ENCODE measurements at regions not wholly inside any gene's neighbourhood (a gene's known extent, or its start where the extent isn't known, plus 50 kb on each side); places are given as distances from the start of the nearest gene placed in this dataset.
A peak's percentile ranks its signal among the peaks of the same experiment; 100 is the strongest.

DNA sequence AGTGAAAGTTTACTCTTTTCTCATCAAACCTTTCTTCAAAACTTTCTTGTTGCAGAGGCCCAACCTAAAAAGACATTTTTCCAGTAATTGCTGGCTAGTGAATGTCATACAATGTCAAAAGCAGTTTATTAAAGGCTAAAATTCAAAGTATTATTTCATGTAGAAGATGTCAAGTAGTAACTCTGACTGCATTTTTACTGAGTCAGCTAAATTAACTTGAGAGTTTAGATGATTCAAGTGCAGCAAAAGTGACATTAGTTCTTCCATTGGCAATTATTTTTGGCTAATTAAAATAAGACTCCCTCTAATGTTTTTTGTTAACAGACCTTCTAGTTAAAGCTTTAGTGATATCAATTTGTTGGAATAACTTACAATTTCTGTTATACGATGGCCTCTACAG, 1438.5 kb downstream of the GRIK2 start:
- intact Hi-C loops (cut with DNase I; ENCODE audit: low total_unique reads), result no loop called here
- TF ChIP-seq POLR2AphosphoS5 (IDR thresholded peaks at IDR 0.05) (no peak), POLR2A (IDR thresholded peaks at IDR 0.05) (no peak), EP300 (IDR thresholded peaks at IDR 0.05) (no peak)
- TF ChIP-seq, protein P1, sequence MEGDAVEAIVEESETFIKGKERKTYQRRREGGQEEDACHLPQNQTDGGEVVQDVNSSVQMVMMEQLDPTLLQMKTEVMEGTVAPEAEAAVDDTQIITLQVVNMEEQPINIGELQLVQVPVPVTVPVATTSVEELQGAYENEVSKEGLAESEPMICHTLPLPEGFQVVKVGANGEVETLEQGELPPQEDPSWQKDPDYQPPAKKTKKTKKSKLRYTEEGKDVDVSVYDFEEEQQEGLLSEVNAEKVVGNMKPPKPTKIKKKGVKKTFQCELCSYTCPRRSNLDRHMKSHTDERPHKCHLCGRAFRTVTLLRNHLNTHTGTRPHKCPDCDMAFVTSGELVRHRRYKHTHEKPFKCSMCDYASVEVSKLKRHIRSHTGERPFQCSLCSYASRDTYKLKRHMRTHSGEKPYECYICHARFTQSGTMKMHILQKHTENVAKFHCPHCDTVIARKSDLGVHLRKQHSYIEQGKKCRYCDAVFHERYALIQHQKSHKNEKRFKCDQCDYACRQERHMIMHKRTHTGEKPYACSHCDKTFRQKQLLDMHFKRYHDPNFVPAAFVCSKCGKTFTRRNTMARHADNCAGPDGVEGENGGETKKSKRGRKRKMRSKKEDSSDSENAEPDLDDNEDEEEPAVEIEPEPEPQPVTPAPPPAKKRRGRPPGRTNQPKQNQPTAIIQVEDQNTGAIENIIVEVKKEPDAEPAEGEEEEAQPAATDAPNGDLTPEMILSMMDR (IDR thresholded peaks at IDR 0.05), result no peak

DNA sequence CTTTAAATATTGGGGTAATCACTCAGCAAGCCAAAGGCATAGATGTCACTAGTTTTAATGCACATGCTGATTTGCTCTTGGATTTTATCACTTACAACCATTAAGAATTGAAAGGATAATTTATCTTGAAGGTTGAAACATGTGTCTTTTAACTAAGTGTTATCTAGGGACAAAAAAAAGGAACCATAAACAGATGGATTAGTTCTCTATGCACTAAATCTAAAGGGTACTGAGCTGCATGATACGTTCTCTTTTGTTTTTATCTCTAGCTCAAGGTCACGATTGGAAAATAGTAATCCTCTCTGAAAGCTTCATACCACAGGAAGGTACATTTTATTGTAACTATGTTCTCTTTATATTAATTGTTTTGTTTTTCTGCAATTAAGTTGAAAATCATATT, 1426.6 kb downstream of the GRIK2 start:
- Histone ChIP-seq H3K27me3 (no peaks in the 10 kb centered on the region), H3K27ac (no peak overlapping the region), H3K9me3 (no peaks in the 10 kb centered on the region), H3K4me1 (no peaks in the 10 kb centered on the region), H3K4me3 (no peak overlapping the region), H3K36me3 (no peaks in the 10 kb centered on the region)
- DNase-seq, result no peak
- 42 to 60% (median 53%) methylated on average over 2 of the region's 2 CpGs for WGBS, 5 donors
- TF ChIP-seq, protein P1 (IDR thresholded peaks at IDR 0.05), result no peak
- TF ChIP-seq EP300 (IDR thresholded peaks at IDR 0.05) (no peak), POLR2AphosphoS5 (IDR thresholded peaks at IDR 0.05) (no peak)
- intact Hi-C loops (cut with DNase I; ENCODE audit: low total_unique reads), result no loop called here

More for the DNA sequence above, 1438.5 kb downstream of the GRIK2 start:
- H3K27ac ChIP-seq, result no peak overlapping the region
- no peaks in the 10 kb centered on the region for H3K4me1 ChIP-seq
- peaks cover 0 to 12% (median 0%) of the 10 kb centered on the region in 4 donors for H3K9me3 ChIP-seq
- H3K36me3 ChIP-seq, result no peaks in the 10 kb centered on the region
- H3K4me3 ChIP-seq, result no peak overlapping the region
- no peak for DNase-seq
- WGBS, 5 donors, result 83 to 96% (median 95%) methylated on average over 1 of the region's 1 CpG
- no peaks in the 10 kb centered on the region for H3K27me3 ChIP-seq

DNA sequence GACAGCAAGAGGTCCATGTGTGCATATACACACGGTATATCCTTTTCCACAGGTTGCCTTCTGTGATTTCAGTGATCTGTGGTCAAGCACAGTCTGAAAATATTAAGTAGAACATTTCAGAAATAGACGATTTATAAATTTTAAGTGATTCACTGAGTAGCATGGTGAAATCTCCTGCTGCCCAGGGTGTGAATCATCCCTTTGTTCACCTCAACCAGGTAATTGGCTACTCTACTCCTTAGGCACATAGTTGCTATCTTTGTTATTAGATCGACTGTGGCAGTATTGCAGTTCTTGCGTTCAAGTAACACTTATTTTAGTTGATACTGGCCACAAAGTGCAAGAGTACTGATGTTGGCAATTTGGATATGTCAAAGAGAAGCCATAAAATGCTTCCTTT, 1421.7 kb downstream of the GRIK2 start:
- Histone ChIP-seq H3K4me3 (no peak overlapping the region), H3K27ac (no peak overlapping the region), H3K4me1 (no peaks in the 10 kb centered on the region), H3K9me3 (no peaks in the 10 kb centered on the region), H3K36me3 (no peaks in the 10 kb centered on the region), H3K27me3 (no peaks in the 10 kb centered on the region)
- no peak for DNase-seq
- intact Hi-C loops (cut with DNase I; ENCODE audit: low total_unique reads), result no loop called here
- TF ChIP-seq POLR2AphosphoS5 (IDR thresholded peaks at IDR 0.05) (no peak), EP300 (IDR thresholded peaks at IDR 0.05) (no peak), POLR2A (IDR thresholded peaks at IDR 0.05) (no peak)
- TF ChIP-seq, protein P1 (IDR thresholded peaks at IDR 0.05), result no peak
- 59 to 88% (median 79%) methylated on average over 4 of the region's 4 CpGs for WGBS, 5 donors

DNA sequence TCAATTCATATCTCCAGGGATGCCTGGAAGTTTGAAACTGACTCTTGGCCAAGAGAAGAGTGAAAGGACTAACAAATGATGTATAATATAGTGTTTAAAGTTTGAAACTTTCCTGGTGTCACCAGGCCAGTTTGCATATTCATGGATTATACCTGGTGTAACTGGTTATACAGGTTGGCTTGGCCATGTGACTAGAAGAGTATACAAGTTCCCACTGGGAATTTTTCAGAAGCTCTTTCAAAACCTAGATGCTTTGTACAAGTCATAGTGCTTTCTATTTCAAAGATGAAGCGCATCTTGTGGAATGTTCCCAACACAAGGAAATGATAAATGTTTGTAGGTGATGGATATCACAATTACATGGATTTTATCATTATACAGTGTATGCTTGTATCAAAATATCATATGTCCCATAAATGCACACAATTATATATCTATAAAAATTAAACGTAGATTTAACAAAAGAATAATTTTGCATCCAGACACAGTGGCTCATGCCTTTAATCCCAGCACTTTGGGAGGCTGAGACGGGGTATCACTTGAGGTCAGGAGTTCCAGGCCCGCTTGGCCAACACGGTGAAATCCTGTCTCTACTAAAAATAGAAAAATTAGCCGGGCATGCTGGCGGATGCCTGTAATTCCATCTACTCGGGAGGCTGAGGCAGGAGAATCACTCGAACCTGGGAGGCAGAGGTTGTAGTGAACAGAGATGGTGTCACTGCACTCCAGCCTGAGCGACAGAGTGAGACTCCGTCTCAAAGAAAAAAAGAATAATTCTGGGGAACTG, 1420.2 kb downstream of the GRIK2 start:
- Histone ChIP-seq H3K4me3 (no peak overlapping the region), H3K27ac (no peak overlapping the region), H3K4me1 (no peaks in the 10 kb centered on the region), H3K9me3 (peaks cover 0 to 7% (median 3%) of the 10 kb centered on the region in 4 donors), H3K27me3 (no peaks in the 10 kb centered on the region), H3K36me3 (no peaks in the 10 kb centered on the region)
- DNase-seq, result peak in 1 of 2 donors; percentile 6
- WGBS, 5 donors, result 79 to 91% (median 89%) methylated on average over 11 of the region's 11 CpGs
- intact Hi-C loops (cut with DNase I; ENCODE audit: low total_unique reads), result no loop called here
- TF ChIP-seq POLR2A (IDR thresholded peaks at IDR 0.05), result no peak
- no peak for TF ChIP-seq EP300 (IDR thresholded peaks at IDR 0.05)
- no peak for TF ChIP-seq POLR2AphosphoS5 (IDR thresholded peaks at IDR 0.05)
- TF ChIP-seq, protein P1 (IDR thresholded peaks at IDR 0.05), result no peak
